ENCODE measurements at regions not wholly inside any gene's neighbourhood (a gene's known extent, or its start where the extent isn't known, plus 50 kb on each side); places are given as distances from the start of the nearest gene placed in this dataset.
"Not testable (repeated sequence)": the region's sequence is repeated elsewhere in the genome, so short reads cannot be mapped to it uniquely, and the experiment has no call there.

GRCh38 chr15:84473305-84473877, 127.4 kb upstream of the ZSCAN2 start:
- not testable (repeated sequence) for TF ChIP-seq CTCF (IDR thresholded peaks at IDR 0.05); EP300 (IDR thresholded peaks at IDR 0.05); POLR2A (IDR thresholded peaks at IDR 0.05; ENCODE audit: low read depth); POLR2AphosphoS5 (IDR thresholded peaks at IDR 0.05)
